Colonic mucosa (tissue), 4 donors: ENCODE measurements at regions not wholly inside any gene's neighbourhood (a gene's known extent, or its start where the extent isn't known, plus 50 kb on each side); places are given as distances from the start of the nearest gene placed in this dataset.

Experiments used
- DNase-seq: peaks from one replicate; pipeline ENCODE4 v3.0.0-alpha.2; 2020
- H3K27ac ChIP-seq: fragments of 200-600 bp; one replicate; pipeline ENCODE4 v1.8.0; 2021
- H3K27me3 ChIP-seq: fragments of 200-600 bp; one replicate; pipeline ENCODE4 v1.8.0; 2021
- H3K36me3 ChIP-seq: fragments of 200-600 bp; one replicate; pipeline ENCODE4 v1.8.0; 2021
- H3K4me1 ChIP-seq: fragments of 200-600 bp; one replicate; pipeline ENCODE4 v1.8.0; 2021; ENCODE audit warnings: mild to moderate bottlenecking
- H3K4me3 ChIP-seq: fragments of 200-600 bp; one replicate; pipeline ENCODE4 v1.8.0; 2021
- H3K9ac ChIP-seq, 2 donors: one replicate each; pipeline ENCODE4 v1.7.0; 2013; ENCODE audit warnings: control low read depth in 2 of 2, low read depth in 2 of 2, low read length in 2 of 2
- H3K9me3 ChIP-seq: fragments of 200-600 bp; one replicate; pipeline ENCODE4 v1.8.0; 2021
- intact Hi-C: fragments of 100-400 bp; cut with DNase I; formaldehyde crosslinking; loops from one replicate; pipeline ENCODE4 v1.14.1; 2022
- TF ChIP-seq, protein P1 (sequence below): fragments of 200-600 bp; IDR thresholded peaks from one replicate; pipeline ENCODE4 v1.8.0; 2022; ENCODE audit warnings: antibody characterized with exemption, mild to moderate bottlenecking
- donor health status: healthy.
- donor health status: DM: no; HTN: no; CAD: no.
- donor health status: DM: no; HTN: no; CAD: no.

DNA sequence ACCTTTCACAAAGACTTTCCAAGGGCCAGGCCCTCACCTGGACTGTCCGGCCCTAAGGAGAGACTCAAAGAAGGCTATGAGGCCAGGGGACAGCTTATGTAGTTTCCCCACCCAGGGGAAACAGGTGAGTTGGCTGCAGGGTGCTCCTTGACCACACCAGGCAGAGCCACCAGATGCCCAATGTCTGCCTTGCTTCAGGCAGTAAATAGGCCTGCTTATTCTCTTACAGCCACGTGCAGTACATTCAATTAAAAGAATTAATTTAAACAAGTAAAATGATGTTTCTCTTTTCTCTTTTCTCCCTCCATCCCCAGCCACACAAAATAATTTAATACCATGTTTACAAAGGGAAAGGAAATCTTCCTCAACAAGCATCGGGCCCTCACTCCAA, 66.6 kb upstream of the ABLIM1 start:
- H3K27ac ChIP-seq = no peak overlapping the region
- no peaks in the 10 kb centered on the region for H3K9me3 ChIP-seq
- no peak overlapping the region for H3K9ac ChIP-seq
- intact Hi-C loops = no loop called here
- no peak overlapping the region for H3K4me3 ChIP-seq
- H3K27me3 ChIP-seq = no peaks in the 10 kb centered on the region
- no peaks in the 10 kb centered on the region for H3K36me3 ChIP-seq
- TF ChIP-seq, protein P1, sequence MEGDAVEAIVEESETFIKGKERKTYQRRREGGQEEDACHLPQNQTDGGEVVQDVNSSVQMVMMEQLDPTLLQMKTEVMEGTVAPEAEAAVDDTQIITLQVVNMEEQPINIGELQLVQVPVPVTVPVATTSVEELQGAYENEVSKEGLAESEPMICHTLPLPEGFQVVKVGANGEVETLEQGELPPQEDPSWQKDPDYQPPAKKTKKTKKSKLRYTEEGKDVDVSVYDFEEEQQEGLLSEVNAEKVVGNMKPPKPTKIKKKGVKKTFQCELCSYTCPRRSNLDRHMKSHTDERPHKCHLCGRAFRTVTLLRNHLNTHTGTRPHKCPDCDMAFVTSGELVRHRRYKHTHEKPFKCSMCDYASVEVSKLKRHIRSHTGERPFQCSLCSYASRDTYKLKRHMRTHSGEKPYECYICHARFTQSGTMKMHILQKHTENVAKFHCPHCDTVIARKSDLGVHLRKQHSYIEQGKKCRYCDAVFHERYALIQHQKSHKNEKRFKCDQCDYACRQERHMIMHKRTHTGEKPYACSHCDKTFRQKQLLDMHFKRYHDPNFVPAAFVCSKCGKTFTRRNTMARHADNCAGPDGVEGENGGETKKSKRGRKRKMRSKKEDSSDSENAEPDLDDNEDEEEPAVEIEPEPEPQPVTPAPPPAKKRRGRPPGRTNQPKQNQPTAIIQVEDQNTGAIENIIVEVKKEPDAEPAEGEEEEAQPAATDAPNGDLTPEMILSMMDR = no peak
- DNase-seq = no peak
- no peaks in the 10 kb centered on the region for H3K4me1 ChIP-seq

DNA sequence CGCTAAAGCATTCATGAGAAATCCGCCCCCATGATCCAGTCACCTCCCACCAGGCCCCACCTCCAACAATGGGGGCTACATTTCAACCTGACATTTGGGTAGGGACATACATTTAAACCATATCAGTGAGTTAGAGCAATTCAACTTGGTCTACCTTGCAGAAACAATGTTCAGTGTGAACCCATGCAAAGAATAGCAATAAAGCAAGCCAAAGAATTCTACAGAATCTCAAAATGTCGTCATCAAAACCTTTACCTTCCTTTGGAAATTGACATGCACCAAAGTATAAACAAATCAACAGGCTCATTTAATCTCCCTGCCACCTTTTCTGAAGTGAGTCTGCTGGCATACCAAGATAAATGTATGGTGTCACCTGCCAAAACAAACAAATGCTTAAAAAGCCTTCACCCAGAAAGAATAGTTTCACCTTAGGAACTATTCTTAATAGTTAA, 68.8 kb upstream of the ABLIM1 start:
- no peaks in the 10 kb centered on the region for H3K4me1 ChIP-seq
- no peaks in the 10 kb centered on the region for H3K27me3 ChIP-seq
- no peaks in the 10 kb centered on the region for H3K36me3 ChIP-seq
- H3K4me3 ChIP-seq = no peak overlapping the region
- intact Hi-C loops = no loop called here
- no peaks in the 10 kb centered on the region for H3K9me3 ChIP-seq
- H3K9ac ChIP-seq = no peak overlapping the region
- no peak overlapping the region for H3K27ac ChIP-seq
- TF ChIP-seq, protein P1 = no peak
- DNase-seq = no peak

DNA sequence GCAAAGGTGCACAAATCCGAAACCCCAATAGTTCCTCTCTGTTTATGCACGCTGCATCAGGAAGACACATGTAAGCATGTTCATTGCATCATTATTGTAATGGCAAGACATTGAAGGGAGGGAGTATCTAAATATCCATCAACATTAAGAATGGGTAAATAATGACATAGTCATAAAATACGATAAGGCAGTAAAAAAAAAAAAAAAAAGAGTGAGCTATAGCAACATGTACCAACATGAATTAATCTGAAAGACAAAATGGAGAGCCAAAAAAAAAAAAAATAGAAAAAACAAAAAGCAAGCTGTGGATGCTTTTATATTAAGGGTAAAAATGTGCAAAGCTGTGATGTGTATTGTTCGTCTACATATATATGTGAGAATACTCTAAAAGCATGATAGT, 70.2 kb upstream of the ABLIM1 start:
- TF ChIP-seq, protein P1 = no peak

DNA sequence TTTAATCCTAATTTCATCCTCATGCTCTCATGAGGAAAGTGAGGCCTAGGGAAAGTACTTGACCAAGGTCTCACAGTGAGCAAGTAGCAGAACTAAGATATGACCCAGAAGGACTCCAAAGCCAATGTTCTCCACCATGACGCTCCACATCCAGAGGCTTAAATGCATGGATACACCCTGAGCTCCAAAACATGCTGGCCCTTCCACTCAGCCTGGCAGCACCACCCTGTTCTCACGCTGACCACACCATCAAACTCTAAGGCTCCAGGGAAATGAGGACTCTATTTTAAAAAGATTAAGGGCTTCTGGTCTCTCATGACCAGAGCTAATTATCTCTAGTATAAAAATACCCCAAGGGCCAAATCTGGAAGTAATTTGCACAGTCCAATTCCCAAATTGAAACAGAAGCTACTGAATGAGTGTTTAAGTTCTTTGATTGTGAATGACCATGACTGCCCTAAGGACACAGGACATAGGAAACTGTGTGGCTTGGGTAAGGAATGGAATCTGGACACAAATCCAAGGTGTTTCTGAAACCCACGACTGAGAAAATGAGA, 71.1 kb upstream of the ABLIM1 start:
- TF ChIP-seq, protein P1 = no peak
- intact Hi-C loops = no loop called here
- H3K4me1 ChIP-seq = no peaks in the 10 kb centered on the region
- no peak for DNase-seq
- H3K9ac ChIP-seq = no peak overlapping the region
- no peaks in the 10 kb centered on the region for H3K27me3 ChIP-seq
- no peaks in the 10 kb centered on the region for H3K36me3 ChIP-seq
- no peak overlapping the region for H3K27ac ChIP-seq
- no peaks in the 10 kb centered on the region for H3K9me3 ChIP-seq
- no peak overlapping the region for H3K4me3 ChIP-seq

More for the DNA sequence above, 70.2 kb upstream of the ABLIM1 start:
- no peak overlapping the region for H3K27ac ChIP-seq
- no peaks in the 10 kb centered on the region for H3K36me3 ChIP-seq
- no peaks in the 10 kb centered on the region for H3K27me3 ChIP-seq
- no peaks in the 10 kb centered on the region for H3K4me1 ChIP-seq
- H3K4me3 ChIP-seq = no peak overlapping the region
- no peak for DNase-seq
- intact Hi-C loops = no loop called here
- no peaks in the 10 kb centered on the region for H3K9me3 ChIP-seq
- H3K9ac ChIP-seq = no peak overlapping the region

DNA sequence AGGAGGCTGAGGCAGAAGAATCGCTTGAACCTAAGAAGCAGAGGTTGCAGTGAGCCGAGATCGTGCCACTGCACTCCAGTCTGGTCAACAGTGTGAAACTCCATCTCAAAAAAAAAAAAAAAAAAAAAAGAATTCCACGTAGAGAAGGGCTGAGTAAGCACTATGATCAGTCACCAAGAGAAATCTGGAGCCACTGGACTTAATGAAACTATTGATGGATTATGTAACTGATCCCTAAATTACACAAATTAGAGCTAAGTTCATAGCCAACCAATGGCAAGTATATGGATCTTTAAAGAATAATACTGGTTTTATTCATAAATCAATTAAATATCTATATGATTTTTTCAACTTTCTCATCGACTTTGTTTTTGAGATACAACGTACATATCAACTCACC, 72.2 kb upstream of the ABLIM1 start:
- H3K36me3 ChIP-seq = no peaks in the 10 kb centered on the region
- TF ChIP-seq, protein P1 = no peak
- no peak for DNase-seq
- no peaks in the 10 kb centered on the region for H3K9me3 ChIP-seq
- H3K9ac ChIP-seq = no peak overlapping the region
- H3K4me1 ChIP-seq = no peaks in the 10 kb centered on the region
- H3K27me3 ChIP-seq = no peaks in the 10 kb centered on the region
- intact Hi-C loops = no loop called here
- H3K27ac ChIP-seq = no peak overlapping the region
- no peak overlapping the region for H3K4me3 ChIP-seq

DNA sequence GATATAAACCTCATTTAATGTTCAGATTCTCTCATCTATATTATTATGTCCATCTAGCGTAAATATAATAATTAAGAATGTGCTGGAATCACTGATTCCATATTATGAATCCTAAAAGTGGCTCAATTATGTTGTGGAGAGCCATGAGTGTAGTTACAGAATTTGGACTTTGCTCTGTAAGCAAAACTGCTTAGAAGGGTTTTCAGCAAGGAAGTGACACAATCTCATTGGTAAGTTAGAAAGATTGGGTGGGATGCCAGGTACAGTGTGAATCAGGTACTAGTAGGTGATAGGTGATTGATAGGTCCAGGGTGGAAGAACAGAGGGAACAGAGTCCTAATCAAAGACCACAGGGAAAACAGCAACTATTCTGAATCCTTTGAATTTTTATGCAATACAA, 74.9 kb upstream of the ABLIM1 start:
- Histone ChIP-seq H3K9me3 (no peaks in the 10 kb centered on the region), H3K27me3 (no peaks in the 10 kb centered on the region), H3K4me3 (no peak overlapping the region), H3K27ac (no peak overlapping the region), H3K4me1 (no peaks in the 10 kb centered on the region), H3K36me3 (no peaks in the 10 kb centered on the region), H3K9ac (no peak overlapping the region)
- TF ChIP-seq, protein P1 = no peak
- DNase-seq = no peak
- intact Hi-C loops = no loop called here
